Transverse colon (tissue), 4 donors: ENCODE measurements at regions not wholly inside any gene's neighbourhood (a gene's known extent, or its start where the extent isn't known, plus 50 kb on each side); places are given as distances from the start of the nearest gene placed in this dataset.
A peak's percentile ranks its signal among the peaks of the same experiment; 100 is the strongest.

Source experiments
- DNase-seq: peaks from one replicate; pipeline ENCODE4 v3.0.0-alpha.2; 2019
- H3K27ac ChIP-seq, 4 donors: fragments of 200-600 bp; sonication (generic); 2 replicates each; pipeline ENCODE4 v1.5.1; 2016 to 2018; ENCODE audit warnings: inconsistent platforms in 4 of 4
- H3K27me3 ChIP-seq: fragments of 200-600 bp; sonication (generic); 2 replicates; pipeline ENCODE4 v1.5.1; 2017; ENCODE audit warnings: inconsistent platforms
- H3K36me3 ChIP-seq, 4 donors: fragments of 200-600 bp; sonication (generic); 2 replicates each; pipeline ENCODE4 v1.5.1; 2017 to 2019; ENCODE audit warnings: inconsistent platforms in 4 of 4
- H3K4me1 ChIP-seq, 4 donors: fragments of 200-600 bp; sonication (generic); 2 replicates each; pipeline ENCODE4 v1.5.1; 2017 to 2020; ENCODE audit warnings: inconsistent platforms in 4 of 4
- H3K4me3 ChIP-seq, 4 donors: fragments of 200-600 bp; sonication (generic); 1 replicate in 1 of 4; 2 replicates in 3 of 4; pipeline versions ENCODE4 v1.5.1 to v1.6.1; 2017 to 2019; ENCODE audit warnings: inconsistent platforms in 4 of 4
- H3K9me3 ChIP-seq, 2 donors: fragments of 200-600 bp; sonication (generic); 2 replicates each; pipeline ENCODE4 v1.5.1; 2017 to 2019; ENCODE audit warnings: inconsistent platforms in 2 of 2
- EP300 ChIP-seq: sonication (generic); formaldehyde crosslinking; IDR thresholded peaks from one replicate; pipeline ENCODE4 v1.6.1; 2017; ENCODE audit warnings: antibody characterized with exemption, low read depth
- POLR2A ChIP-seq: fragments of 450-650 bp; IDR thresholded peaks from one replicate; pipeline ENCODE4 v1.6.1; 2016; ENCODE audit warnings: antibody characterized with exemption, mild to moderate bottlenecking, moderate library complexity
- POLR2AphosphoS5 ChIP-seq, 3 donors: sonication (generic); formaldehyde crosslinking; IDR thresholded peaks; one replicate each; pipeline ENCODE4 v1.6.1; 2016; ENCODE audit warnings: antibody characterized with exemption in 3 of 3
- WGBS, 2 donors: methylation state at CpG; one replicate each; pipeline ENCODE4 v1.1.5; 2018; ENCODE audit warnings: low coverage in 1 of 2; 5-methylcytosine and 5-hydroxymethylcytosine counted together
- in situ Hi-C, 4 donors: fragments of 200-750 bp; cut with MboI; loops; one replicate each; pipeline versions ENCODE4 v1.15.0 to v1.15.1; 2017; ENCODE audit warnings: low sequenced_read_pairs in 3 of 4, low pct_ligation_motif_present in 1 of 4, low pct_unique_long_range_greater_than_20kb in 1 of 4
- intact Hi-C: fragments of 100-400 bp; cut with DNase I; formaldehyde crosslinking; loops from one replicate; pipeline ENCODE4 v1.15.1; 2023; ENCODE audit warnings: low total_unique reads
- TF ChIP-seq, protein P1 (sequence below), 5 experiments: fragments of 200-600 bp in 3 of 5; fragments of 450-650 bp in 2 of 5; sonication (generic) in 3 of 5; IDR thresholded peaks; 1 replicate in 2 of 5; 2 replicates in 3 of 5; pipeline ENCODE4 v1.5.1; 2016 to 2017; ENCODE audit warnings: antibody characterized with exemption in 5 of 5, inconsistent platforms in 3 of 5, mild to moderate bottlenecking in 2 of 5, moderate library complexity in 1 of 5

DNA sequence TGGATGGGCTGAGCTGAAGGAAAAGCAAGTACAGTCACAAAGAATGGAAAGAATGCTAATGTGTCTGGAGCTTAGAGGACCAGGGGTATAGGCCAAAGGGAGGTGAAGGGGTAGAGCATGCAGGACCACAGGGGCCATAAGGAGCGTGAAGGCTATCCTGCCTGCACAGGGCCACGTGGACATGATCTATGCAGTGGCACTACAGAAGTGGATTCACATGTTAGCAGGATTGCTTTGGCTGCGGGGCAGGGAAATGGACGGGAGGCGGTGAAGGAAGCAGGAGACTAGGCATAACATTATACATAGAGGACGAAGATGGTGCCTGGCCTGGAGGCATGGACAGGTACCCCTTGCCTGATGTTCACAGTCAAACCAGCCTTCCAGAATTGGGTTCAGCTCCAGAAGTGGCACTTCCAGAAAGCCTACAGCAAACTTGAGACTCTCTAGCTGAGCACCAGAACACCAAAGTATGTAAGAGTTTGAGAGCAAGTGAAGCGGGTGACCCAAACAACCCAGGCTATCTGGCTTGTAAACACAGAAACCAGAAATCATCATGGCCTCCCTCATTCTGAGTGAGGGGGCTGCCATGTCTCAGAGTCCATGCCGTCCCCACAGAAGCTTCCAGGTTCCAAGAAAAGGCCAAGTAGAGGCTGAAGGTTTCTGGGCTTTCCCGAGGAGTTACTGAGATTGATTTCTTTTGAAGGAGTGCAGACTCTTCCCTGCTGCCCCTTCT is 135.5 kb upstream of the JUN start:
- H3K36me3 ChIP-seq = no peaks in the 10 kb centered on the region
- 80 to 88% methylated on average over 2 to 9 of the region's 9 CpGs for whole genome bisulfite sequencing, 2 donors
- DNase-seq = no peak
- peaks cover 16 to 23% (median 17%) of the 10 kb centered on the region in 4 donors for H3K4me1 ChIP-seq
- TF ChIP-seq, protein P1, sequence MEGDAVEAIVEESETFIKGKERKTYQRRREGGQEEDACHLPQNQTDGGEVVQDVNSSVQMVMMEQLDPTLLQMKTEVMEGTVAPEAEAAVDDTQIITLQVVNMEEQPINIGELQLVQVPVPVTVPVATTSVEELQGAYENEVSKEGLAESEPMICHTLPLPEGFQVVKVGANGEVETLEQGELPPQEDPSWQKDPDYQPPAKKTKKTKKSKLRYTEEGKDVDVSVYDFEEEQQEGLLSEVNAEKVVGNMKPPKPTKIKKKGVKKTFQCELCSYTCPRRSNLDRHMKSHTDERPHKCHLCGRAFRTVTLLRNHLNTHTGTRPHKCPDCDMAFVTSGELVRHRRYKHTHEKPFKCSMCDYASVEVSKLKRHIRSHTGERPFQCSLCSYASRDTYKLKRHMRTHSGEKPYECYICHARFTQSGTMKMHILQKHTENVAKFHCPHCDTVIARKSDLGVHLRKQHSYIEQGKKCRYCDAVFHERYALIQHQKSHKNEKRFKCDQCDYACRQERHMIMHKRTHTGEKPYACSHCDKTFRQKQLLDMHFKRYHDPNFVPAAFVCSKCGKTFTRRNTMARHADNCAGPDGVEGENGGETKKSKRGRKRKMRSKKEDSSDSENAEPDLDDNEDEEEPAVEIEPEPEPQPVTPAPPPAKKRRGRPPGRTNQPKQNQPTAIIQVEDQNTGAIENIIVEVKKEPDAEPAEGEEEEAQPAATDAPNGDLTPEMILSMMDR (IDR thresholded peaks at IDR 0.05) = no peak
- no peak for TF ChIP-seq EP300
- TF ChIP-seq POLR2A = no peak
- TF ChIP-seq POLR2AphosphoS5 (IDR thresholded peaks at IDR 0.05) = no peak
- in situ Hi-C loops = loop anchor here in 1 of 4 donors (25.0 kb wide), 1 partner anchor 368 kb away; the partner anchor contains the start of gene FGGY
- H3K27ac ChIP-seq = no peak overlapping the region
- intact Hi-C loops = no loop called here
- H3K9me3 ChIP-seq = peaks cover 9 to 10% of the 10 kb centered on the region in 2 donors
- no peaks in the 10 kb centered on the region for H3K27me3 ChIP-seq
- no peak overlapping the region for H3K4me3 ChIP-seq

DNA sequence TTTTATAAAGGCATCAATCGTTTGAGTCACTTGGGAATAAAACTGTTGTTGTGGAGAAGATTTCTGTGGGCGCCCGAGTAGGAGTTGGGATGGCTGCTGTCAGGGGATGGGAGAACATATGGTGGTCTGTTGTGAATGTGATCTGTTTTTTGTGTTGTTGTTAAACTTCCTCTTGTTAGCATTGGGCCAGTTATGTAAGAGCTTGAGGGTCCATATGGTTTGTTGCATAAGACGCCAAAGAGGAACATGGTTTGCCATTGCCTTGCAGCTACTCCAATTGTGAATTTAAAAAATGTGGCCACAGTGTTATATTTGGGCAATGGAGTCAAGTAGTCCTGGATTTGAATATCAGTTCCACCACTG is 136.1 kb upstream of the JUN start:
- TF ChIP-seq EP300 = no peak
- Histone ChIP-seq H3K36me3 (no peaks in the 10 kb centered on the region), H3K9me3 (peaks cover 4 to 7% of the 10 kb centered on the region in 2 donors), H3K4me3 (no peak overlapping the region), H3K4me1 (peaks cover 16 to 23% (median 17%) of the 10 kb centered on the region in 4 donors), H3K27me3 (no peaks in the 10 kb centered on the region), H3K27ac (no peak overlapping the region)
- in situ Hi-C loops (loop anchor here in 1 of 4 donors (25.0 kb wide), 1 partner anchor 367 kb away; the partner anchor contains the start of gene FGGY), intact Hi-C loops (no loop called here)
- 85 to 87% methylated on average over 4 of the region's 4 CpGs for WGBS, 2 donors
- DNase-seq = no peak

DNA sequence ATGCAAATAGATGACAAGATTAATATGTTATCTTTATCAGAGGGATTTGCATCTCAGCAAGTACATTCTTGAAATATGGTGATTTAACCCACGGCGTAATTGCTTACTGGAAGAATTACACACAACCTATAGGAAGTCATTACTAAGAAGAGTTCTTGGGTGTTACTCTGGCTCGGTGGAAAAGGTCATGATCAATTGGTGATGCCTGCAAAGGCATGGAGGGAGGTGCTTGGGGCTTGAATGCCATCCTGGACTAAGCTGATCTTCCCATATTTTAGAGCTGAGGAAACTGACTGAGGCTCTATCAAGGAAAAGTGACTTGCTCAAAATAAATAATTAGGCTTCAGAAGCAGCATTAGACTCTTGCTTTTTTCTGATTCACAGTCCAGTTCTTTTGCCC is 137.5 kb upstream of the JUN start:
- WGBS, 2 donors = 81 to 95% methylated on average over 3 of the region's 3 CpGs
- intact Hi-C loops = no loop called here
- peak overlapping the region; percentile 62 to 82 (median 81) for H3K27ac ChIP-seq
- DNase-seq = no peak
- in situ Hi-C loops = loop anchor here in 1 of 4 donors (25.0 kb wide), 1 partner anchor 366 kb away; the partner anchor contains the start of gene FGGY
- H3K36me3 ChIP-seq = no peaks in the 10 kb centered on the region
- H3K4me1 ChIP-seq = peaks cover 16 to 27% (median 17%) of the 10 kb centered on the region in 4 donors
- no peak overlapping the region for H3K4me3 ChIP-seq
- no peak for TF ChIP-seq POLR2A
- no peak for TF ChIP-seq POLR2AphosphoS5 (IDR thresholded peaks at IDR 0.05)
- TF ChIP-seq, protein P1 (IDR thresholded peaks at IDR 0.05) = no peak
- H3K27me3 ChIP-seq = no peaks in the 10 kb centered on the region
- H3K9me3 ChIP-seq = no peaks in the 10 kb centered on the region

DNA sequence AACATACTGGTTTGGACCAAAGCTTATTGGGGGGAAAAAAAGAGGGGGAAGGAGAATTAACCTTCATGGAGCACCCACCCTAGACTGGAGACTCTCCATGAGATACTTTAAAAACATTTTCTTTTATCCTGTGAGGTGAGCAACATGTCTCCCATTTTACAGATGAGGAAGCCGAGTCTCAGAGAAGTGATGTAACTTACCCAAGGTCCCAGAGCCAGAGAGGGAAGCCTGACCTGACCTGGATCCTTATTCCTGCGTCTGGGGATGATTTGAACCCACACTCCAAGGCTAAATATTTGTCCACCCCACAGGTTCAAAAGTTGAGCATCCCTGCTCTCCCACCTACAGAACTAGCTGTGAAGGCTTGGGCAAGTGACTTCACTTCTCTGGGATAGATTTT is 137.9 kb upstream of the JUN start:
- Histone ChIP-seq H3K27me3 (no peaks in the 10 kb centered on the region), H3K36me3 (no peaks in the 10 kb centered on the region), H3K9me3 (no peaks in the 10 kb centered on the region), H3K4me1 (peaks cover 17 to 31% (median 17%) of the 10 kb centered on the region in 4 donors), H3K4me3 (no peak overlapping the region), H3K27ac (peak overlapping the region; percentile 62 to 82 (median 81))
- TF ChIP-seq POLR2A = no peak
- no peak for TF ChIP-seq POLR2AphosphoS5 (IDR thresholded peaks at IDR 0.05)
- TF ChIP-seq EP300 = no peak
- TF ChIP-seq, protein P1 (IDR thresholded peaks at IDR 0.05) = no peak
- in situ Hi-C loops (loop anchor here in 1 of 4 donors (25.0 kb wide), 1 partner anchor 366 kb away; the partner anchor contains the start of gene FGGY), intact Hi-C loops (no loop called here)
- 88% methylated on average over 2 of the region's 2 CpGs; no CpG with 5 or more reads in 1 of the 2 donors for WGBS, 2 donors
- no peak for DNase-seq
